Lower lobe of right lung (tissue), 2 donors: ENCODE measurements at regions not wholly inside any gene's neighbourhood (a gene's known extent, or its start where the extent isn't known, plus 50 kb on each side); places are given as distances from the start of the nearest gene placed in this dataset.
A peak's percentile ranks its signal among the peaks of the same experiment; 100 is the strongest.
"Not testable (repeated sequence)": the region's sequence is repeated elsewhere in the genome, so short reads cannot be mapped to it uniquely, and the experiment has no call there.

Experiments
- ATAC-seq, 2 donors: fragments of 200-7000 bp; cut with Tn5 transposase; one replicate each; pipeline ENCODE4 v1.9.1; 2020 to 2022; ENCODE audit warnings: mild to moderate bottlenecking in 2 of 2, moderate library complexity in 2 of 2
- DNase-seq: peaks from one replicate; pipeline ENCODE4 v3.0.0-alpha.2; 2020
- H3K27ac ChIP-seq: fragments of 200-600 bp; one replicate; pipeline ENCODE4 v1.8.0; 2022
- H3K27me3 ChIP-seq: fragments of 200-600 bp; one replicate; pipeline ENCODE4 v1.8.0; 2022; ENCODE audit warnings: low read depth
- H3K36me3 ChIP-seq: fragments of 200-600 bp; one replicate; pipeline ENCODE4 v1.8.0; 2022; ENCODE audit warnings: mild to moderate bottlenecking
- H3K4me1 ChIP-seq: fragments of 200-600 bp; one replicate; pipeline ENCODE4 v1.8.0; 2022
- H3K4me3 ChIP-seq: fragments of 200-600 bp; one replicate; pipeline ENCODE4 v1.8.0; 2022; ENCODE audit warnings: mild to moderate bottlenecking
- H3K9me3 ChIP-seq: fragments of 200-600 bp; one replicate; pipeline ENCODE4 v1.8.0; 2022
- intact Hi-C: fragments of 100-400 bp; cut with DNase I; formaldehyde crosslinking; loops from one replicate; pipeline ENCODE4 v1.11.0; 2022
- TF ChIP-seq, protein P1 (sequence below): fragments of 200-600 bp; IDR thresholded peaks from one replicate; pipeline ENCODE4 v1.8.0; 2022; ENCODE audit warnings: antibody characterized with exemption, mild to moderate bottlenecking
- donor health status: DM: no; HTN: yes; CAD: no; lungs with severe emphysema.

DNA sequence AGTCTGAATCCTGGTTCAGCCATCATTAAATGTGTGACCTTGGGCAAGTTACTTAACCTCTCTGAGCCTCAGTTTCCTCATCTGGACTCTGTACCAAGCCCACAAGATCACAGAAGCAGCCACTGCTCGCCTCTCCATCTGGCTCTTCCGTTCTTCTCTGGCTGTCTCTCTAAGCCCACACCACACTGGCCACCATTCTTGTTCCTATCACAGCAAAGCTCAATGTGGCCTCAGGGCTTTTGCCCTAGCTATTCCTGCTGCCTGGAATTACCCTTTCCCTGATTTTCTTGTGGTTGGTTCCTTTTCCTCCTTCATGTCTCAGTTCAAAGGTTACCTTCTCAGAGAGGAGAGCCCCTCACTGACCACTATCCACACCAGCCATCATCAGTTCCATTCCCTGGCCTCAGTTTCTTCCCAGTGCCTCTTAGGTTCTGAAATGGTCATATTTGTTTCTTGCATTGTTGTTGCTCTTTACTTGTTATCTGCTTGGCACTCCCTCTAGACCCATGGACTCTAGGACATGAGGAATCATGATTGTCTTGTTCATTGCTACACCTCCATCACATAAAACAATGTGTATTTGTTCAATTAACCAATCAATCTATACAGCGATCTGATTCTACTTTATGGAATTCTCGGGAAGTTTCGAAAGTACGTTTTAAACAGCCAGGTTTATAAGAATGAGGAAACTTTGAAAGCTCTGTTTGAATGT is 56.5 kb upstream of the PTPN1 start:
- Histone ChIP-seq H3K9me3 (no peaks in the 10 kb centered on the region), H3K27ac (no peak overlapping the region), H3K27me3 (no peaks in the 10 kb centered on the region), H3K36me3 (no peaks in the 10 kb centered on the region), H3K4me1 (peaks cover 33% of the 10 kb centered on the region), H3K4me3 (no peak overlapping the region)
- ATAC-seq (no peak), DNase-seq (no peak)
- intact Hi-C loops, result no loop called here
- TF ChIP-seq, protein P1, sequence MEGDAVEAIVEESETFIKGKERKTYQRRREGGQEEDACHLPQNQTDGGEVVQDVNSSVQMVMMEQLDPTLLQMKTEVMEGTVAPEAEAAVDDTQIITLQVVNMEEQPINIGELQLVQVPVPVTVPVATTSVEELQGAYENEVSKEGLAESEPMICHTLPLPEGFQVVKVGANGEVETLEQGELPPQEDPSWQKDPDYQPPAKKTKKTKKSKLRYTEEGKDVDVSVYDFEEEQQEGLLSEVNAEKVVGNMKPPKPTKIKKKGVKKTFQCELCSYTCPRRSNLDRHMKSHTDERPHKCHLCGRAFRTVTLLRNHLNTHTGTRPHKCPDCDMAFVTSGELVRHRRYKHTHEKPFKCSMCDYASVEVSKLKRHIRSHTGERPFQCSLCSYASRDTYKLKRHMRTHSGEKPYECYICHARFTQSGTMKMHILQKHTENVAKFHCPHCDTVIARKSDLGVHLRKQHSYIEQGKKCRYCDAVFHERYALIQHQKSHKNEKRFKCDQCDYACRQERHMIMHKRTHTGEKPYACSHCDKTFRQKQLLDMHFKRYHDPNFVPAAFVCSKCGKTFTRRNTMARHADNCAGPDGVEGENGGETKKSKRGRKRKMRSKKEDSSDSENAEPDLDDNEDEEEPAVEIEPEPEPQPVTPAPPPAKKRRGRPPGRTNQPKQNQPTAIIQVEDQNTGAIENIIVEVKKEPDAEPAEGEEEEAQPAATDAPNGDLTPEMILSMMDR, result no peak

DNA sequence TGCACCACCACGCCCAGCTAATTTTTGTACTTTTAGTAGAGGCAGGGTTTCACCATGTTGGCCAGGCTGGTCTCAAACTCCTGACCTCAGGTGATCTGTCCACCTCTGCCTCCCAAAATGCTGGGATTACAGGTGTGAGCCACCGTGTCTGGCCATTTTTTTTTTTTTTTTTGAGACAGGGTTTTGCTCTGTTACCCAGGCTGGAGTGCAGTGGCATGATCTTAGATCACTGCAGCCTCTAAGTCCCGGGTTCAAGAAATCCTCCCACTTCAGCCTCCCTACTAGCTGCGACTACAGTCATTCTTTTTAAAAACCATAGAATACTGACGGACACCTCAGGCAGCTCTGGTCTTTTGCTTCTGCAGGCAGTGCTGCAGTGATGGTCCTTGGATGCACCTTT is 54.9 kb upstream of the PTPN1 start:
- H3K4me3 ChIP-seq, DNase-seq, H3K9me3 ChIP-seq, H3K36me3 ChIP-seq, H3K27me3 ChIP-seq, intact Hi-C loops: not testable (repeated sequence)
- ATAC-seq, result peak in 1 of 2 donors; percentile 5
- peaks cover 36% of the 10 kb centered on the region for H3K4me1 ChIP-seq
- peak overlapping the region; percentile 65 for H3K27ac ChIP-seq

DNA sequence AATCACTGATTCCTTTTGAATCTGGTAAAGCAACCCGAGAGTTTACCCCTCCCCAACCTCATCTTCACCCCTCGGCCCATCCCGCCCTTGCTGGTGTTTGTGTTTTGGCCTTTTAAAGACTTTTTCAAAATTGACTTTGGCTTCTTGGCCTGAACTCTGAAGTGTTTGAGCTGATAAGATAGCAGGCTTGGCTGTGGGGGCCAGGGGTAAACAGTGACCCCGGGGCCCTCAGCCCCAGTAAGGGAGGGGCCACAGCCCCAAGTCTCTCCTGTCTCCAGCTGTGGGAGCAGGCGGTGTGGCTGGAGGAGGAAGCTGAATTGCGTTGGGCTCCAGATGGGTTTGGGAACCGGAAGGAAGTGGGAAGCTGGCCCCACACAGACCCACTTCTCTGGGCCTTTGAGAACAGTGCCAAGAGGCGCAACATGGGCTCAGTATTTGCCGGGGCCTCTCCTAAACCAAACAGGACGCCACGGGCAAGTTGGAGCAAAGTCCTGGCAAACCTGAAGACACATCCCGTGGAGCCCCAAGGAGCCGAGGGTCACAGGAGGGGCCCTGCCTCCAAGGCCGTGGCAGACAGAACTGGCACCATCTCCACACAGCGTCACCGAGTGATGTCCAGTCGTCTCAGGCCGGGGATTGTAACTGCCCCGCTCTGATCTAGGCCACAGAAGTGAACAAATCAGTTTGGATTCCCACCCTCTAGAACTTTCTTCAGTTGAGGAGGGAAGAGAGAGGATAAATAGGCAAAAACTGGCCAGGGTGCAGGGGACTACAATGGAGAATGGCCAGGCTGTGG is 54.3 kb upstream of the PTPN1 start:
- no peak overlapping the region for H3K4me3 ChIP-seq
- H3K9me3 ChIP-seq, result no peaks in the 10 kb centered on the region
- ATAC-seq (peak; percentile 12 to 76), DNase-seq (peak; percentile 62)
- no peaks in the 10 kb centered on the region for H3K36me3 ChIP-seq
- TF ChIP-seq, protein P1, result no peak
- peak overlapping the region; percentile 65 for H3K27ac ChIP-seq
- H3K4me1 ChIP-seq, result peaks cover 37% of the 10 kb centered on the region
- H3K27me3 ChIP-seq, result no peaks in the 10 kb centered on the region
- intact Hi-C loops, result no loop called here

DNA sequence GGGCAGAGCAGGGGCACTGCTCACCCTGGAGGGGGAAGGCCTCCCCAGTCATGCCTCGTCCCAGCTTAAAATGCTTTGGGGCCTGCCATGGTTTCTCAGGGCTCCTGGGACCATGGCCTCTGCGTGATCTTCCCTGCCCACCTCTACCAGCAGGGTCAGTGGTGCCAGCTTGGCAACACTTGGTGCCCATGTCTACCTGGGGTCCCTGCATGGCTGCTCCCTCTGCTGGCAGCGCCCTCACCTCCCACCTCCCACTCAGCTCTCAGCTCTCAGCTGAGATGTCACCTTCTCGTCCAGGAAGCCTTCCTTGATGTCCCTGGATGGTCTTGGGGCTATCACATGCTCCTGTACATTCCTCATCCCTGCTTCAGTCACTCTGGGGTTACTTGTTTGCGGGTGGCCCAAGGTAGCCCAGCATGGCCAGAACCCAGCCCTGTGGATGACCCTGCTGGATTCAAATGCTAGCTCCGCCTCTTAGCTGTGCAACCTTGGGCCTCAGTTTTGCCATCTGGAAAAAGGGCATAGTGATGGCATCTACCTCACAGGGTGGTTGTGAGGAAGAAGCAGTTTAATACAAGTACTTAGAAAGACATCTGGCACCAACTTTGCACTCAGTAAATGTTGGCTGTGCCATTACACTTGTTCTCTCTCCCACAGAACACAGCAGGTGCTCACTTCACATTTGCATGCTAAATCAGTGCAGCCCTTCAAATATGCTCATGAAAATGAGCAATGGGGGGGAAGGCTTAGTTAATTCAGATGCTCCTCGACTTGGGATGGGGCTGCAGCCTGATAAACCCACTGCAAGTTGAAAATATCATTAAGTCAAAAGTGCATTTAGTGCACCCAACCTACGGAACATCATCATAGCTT is 53.5 kb upstream of the PTPN1 start:
- no peak overlapping the region for H3K4me3 ChIP-seq
- peaks cover 32% of the 10 kb centered on the region for H3K4me1 ChIP-seq
- peak overlapping the region; percentile 65 for H3K27ac ChIP-seq
- DNase-seq (no peak), ATAC-seq (peak in 1 of 2 donors; percentile 1)
- H3K27me3 ChIP-seq, result no peaks in the 10 kb centered on the region
- TF ChIP-seq, protein P1, result no peak
- intact Hi-C loops, result no loop called here
- no peaks in the 10 kb centered on the region for H3K9me3 ChIP-seq
- no peaks in the 10 kb centered on the region for H3K36me3 ChIP-seq

DNA sequence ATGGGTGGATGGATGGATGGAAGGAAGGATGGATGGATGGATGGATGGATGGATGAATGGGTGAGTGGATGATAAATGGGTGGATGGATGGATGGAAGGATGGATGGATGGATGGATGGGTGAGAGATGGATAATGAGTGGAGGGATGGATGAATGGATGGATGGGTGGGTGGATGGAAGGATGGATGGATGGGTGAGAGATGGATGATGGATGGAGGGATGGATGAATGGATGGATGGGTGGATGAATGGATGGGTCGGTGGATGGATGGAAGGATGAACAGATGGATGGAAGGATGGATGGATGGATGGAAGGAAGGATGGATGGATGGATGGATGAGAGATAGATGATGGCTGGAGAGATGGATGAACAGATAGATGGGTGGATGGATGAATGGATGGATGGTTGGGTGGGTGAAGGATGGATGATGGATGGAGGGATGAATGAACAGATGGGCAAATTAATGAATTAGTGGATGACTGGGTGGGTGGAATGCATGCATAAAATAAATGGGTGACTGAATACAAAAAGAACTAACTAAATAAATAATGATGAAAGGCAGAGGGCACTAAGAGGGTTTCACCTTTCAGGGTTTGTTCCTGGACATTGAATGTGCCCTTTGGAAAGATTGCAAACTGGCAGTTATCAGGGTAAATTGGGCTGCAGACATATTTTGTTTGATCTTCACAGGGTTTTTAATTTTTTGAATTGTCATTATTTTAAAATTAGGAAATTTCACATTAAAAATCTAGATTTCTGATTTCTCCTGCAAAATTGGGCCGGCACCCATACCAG is 50.9 kb upstream of the PTPN1 start:
- DNase-seq (no peak), ATAC-seq (no peak)
- intact Hi-C loops, result no loop called here
- H3K36me3 ChIP-seq, result no peaks in the 10 kb centered on the region
- no peaks in the 10 kb centered on the region for H3K27me3 ChIP-seq
- H3K9me3 ChIP-seq, result no peaks in the 10 kb centered on the region
- TF ChIP-seq, protein P1, result no peak
- H3K4me3 ChIP-seq, result no peak overlapping the region
- H3K4me1 ChIP-seq, result peaks cover 35% of the 10 kb centered on the region
- H3K27ac ChIP-seq, result no peak overlapping the region
